ENCODE measurements at regions not wholly inside any gene's neighbourhood (a gene's known extent, or its start where the extent isn't known, plus 50 kb on each side); places are given as distances from the start of the nearest gene placed in this dataset.

DNA sequence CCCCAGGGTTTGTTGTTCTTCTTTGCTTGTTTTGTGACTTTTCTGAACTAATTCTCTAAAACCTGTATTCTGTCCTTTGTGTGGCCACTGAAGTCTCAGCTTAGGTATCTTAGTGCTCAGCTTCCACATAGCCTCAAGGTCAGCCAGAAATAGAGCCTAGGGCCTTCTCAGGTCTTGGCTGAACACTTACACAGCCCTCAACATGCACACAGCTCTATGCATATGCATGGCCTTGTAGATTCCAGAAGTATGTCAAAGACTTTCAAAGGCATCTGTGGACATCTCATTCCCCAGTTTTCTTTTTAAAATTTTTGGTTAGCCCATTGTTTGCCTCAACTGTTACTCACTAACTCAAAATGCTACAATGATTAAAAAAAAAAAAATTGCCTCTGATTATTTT lies 99.9 kb upstream of the GRIA1 start:
- intact Hi-C loops (cut with micrococcal nuclease), result no loop called here
- no TSS peak for BruUV-seq (replicated peaks)
- DNase-seq (ENCODE audit: low read depth, low spot score) (no peak), ATAC-seq (no peak)
- Histone ChIP-seq H3K4me2 (ENCODE audit: low read length) (no peak overlapping the region), H4K20me1 (ENCODE audit: insufficient read depth) (no peaks in the 10 kb centered on the region), H3K9me3 (ENCODE audit: control insufficient read depth in 1 of 2, insufficient read depth in 1 of 2, low read depth in 1 of 2, low read length in 2 of 2) (no peaks in the 10 kb centered on the region), H3K9ac (ENCODE audit: low read length) (no peak overlapping the region), H2AFZ (ENCODE audit: low read depth, low read length, poor library complexity, severe bottlenecking) (no peak overlapping the region), H3K79me2 (ENCODE audit: insufficient read depth, low read length) (no peaks in the 10 kb centered on the region), H3K27ac (ENCODE audit: low read depth, low read length) (no peak overlapping the region), H3K9me2 (ENCODE audit: insufficient read depth) (no peaks in the 10 kb centered on the region), H3K4me1 (ENCODE audit: control insufficient read depth in 1 of 2, insufficient read depth in 2 of 2, low read length in 2 of 2) (no peaks in the 10 kb centered on the region), H3K27me3 (ENCODE audit: insufficient read depth, low read length) (no peaks in the 10 kb centered on the region), H3K36me3 (ENCODE audit: control insufficient read depth in 1 of 2, insufficient read depth in 2 of 2, low read length in 2 of 2) (no peaks in the 10 kb centered on the region), H3K4me3 (replicated peaks in 1 of 2; ENCODE audit: low read depth in 1 of 2, low read length in 2 of 2) (no peak overlapping the region)
- CTCF ChIA-PET, result no interaction called here
- RAD21 ChIA-PET (ENCODE audit: low non-redundant PET in 1 of 2, low total read pairs in 2 of 2, uncharacterized antibody in 2 of 2, unreplicated experiment in 2 of 2), result no interaction called here
- POLR2A ChIA-PET, result no interaction called here
- no peak for TF ChIP-seq SIN3A (IDR thresholded peaks at IDR 0.05; ENCODE audit: low read depth)
- no peak for TF ChIP-seq FOSL1 (IDR thresholded peaks at IDR 0.05; ENCODE audit: low read depth)
- TF ChIP-seq CBX3 (IDR thresholded peaks at IDR 0.05; ENCODE audit: low read depth), result no peak
- TF ChIP-seq ZNF274 (IDR thresholded peaks at IDR 0.05; ENCODE audit: low read depth, low read length), result no peak
- TF ChIP-seq, protein P1, sequence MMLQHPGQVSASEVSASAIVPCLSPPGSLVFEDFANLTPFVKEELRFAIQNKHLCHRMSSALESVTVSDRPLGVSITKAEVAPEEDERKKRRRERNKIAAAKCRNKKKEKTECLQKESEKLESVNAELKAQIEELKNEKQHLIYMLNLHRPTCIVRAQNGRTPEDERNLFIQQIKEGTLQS (IDR thresholded peaks at IDR 0.05), result no peak
- TF ChIP-seq POLR2A (IDR thresholded peaks at IDR 0.05; ENCODE audit: borderline replicate concordance, extremely low read depth, insufficient read depth, insufficient read length), result no peak
- no peak for TF ChIP-seq SP1 (IDR thresholded peaks at IDR 0.05; ENCODE audit: low read depth)
- TF ChIP-seq, protein P2, sequence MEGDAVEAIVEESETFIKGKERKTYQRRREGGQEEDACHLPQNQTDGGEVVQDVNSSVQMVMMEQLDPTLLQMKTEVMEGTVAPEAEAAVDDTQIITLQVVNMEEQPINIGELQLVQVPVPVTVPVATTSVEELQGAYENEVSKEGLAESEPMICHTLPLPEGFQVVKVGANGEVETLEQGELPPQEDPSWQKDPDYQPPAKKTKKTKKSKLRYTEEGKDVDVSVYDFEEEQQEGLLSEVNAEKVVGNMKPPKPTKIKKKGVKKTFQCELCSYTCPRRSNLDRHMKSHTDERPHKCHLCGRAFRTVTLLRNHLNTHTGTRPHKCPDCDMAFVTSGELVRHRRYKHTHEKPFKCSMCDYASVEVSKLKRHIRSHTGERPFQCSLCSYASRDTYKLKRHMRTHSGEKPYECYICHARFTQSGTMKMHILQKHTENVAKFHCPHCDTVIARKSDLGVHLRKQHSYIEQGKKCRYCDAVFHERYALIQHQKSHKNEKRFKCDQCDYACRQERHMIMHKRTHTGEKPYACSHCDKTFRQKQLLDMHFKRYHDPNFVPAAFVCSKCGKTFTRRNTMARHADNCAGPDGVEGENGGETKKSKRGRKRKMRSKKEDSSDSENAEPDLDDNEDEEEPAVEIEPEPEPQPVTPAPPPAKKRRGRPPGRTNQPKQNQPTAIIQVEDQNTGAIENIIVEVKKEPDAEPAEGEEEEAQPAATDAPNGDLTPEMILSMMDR (IDR thresholded peaks at IDR 0.05 in 2 of 3, conservative IDR thresholded peaks at IDR 0.05 in 1 of 3; ENCODE audit: borderline replicate concordance in 1 of 3, insufficient read depth in 1 of 3, low read depth in 2 of 3, low read length in 2 of 3), result no peak
- no peak for TF ChIP-seq ELF1 (IDR thresholded peaks at IDR 0.05; ENCODE audit: borderline replicate concordance, low read depth)

DNA sequence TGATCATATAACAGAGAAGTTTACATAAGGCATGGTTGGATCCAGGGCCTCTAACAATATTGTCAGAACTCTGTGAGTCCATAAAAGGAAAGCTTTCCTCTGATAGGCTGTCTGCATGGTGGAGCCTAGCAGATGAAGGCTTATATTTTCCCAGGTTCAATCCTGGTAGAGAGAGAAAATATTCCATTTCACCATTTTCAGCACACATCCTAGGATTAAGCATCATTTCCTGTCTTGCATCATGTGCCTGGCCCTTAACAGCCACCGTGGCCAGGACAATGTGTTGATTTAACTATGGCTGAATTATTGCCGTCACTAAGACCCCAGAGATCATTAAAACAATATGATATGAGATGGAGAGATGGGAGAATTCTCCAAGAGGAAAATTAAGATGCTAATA lies 90.9 kb upstream of the GRIA1 start:
- H3K4me3 ChIP-seq (replicated peaks in 1 of 2; ENCODE audit: low read depth in 1 of 2, low read length in 2 of 2), result no peak overlapping the region
- H3K79me2 ChIP-seq (ENCODE audit: insufficient read depth, low read length), result no peaks in the 10 kb centered on the region
- no peak for DNase-seq (ENCODE audit: low read depth, low spot score)
- no peak for ATAC-seq
- no peaks in the 10 kb centered on the region for H3K4me1 ChIP-seq (ENCODE audit: control insufficient read depth in 1 of 2, insufficient read depth in 2 of 2, low read length in 2 of 2)
- H2AFZ ChIP-seq (ENCODE audit: low read depth, low read length, poor library complexity, severe bottlenecking), result no peak overlapping the region
- POLR2A ChIA-PET, result no interaction called here
- H3K9me3 ChIP-seq (ENCODE audit: control insufficient read depth in 1 of 2, insufficient read depth in 1 of 2, low read depth in 1 of 2, low read length in 2 of 2), result no peaks in the 10 kb centered on the region
- no peak overlapping the region for H3K4me2 ChIP-seq (ENCODE audit: low read length)
- no peaks in the 10 kb centered on the region for H3K9me2 ChIP-seq (ENCODE audit: insufficient read depth)
- intact Hi-C loops (cut with micrococcal nuclease), result no loop called here
- H4K20me1 ChIP-seq (ENCODE audit: insufficient read depth), result no peaks in the 10 kb centered on the region
- no peaks in the 10 kb centered on the region for H3K27me3 ChIP-seq (ENCODE audit: insufficient read depth, low read length)
- no TSS peak for BruUV-seq (replicated peaks)
- no peak overlapping the region for H3K27ac ChIP-seq (ENCODE audit: low read depth, low read length)
- H3K36me3 ChIP-seq (ENCODE audit: control insufficient read depth in 1 of 2, insufficient read depth in 2 of 2, low read length in 2 of 2), result no peaks in the 10 kb centered on the region
- RAD21 ChIA-PET (ENCODE audit: low non-redundant PET in 1 of 2, low total read pairs in 2 of 2, uncharacterized antibody in 2 of 2, unreplicated experiment in 2 of 2), result no interaction called here
- H3K9ac ChIP-seq (ENCODE audit: low read length), result no peak overlapping the region
- CTCF ChIA-PET, result no interaction called here
- no peak for TF ChIP-seq EGR1 (IDR thresholded peaks at IDR 0.05; ENCODE audit: low read depth)
- TF ChIP-seq, protein P2 (IDR thresholded peaks at IDR 0.05 in 2 of 3, conservative IDR thresholded peaks at IDR 0.05 in 1 of 3; ENCODE audit: borderline replicate concordance in 1 of 3, insufficient read depth in 1 of 3, low read depth in 2 of 3, low read length in 2 of 3), result no peak
- TF ChIP-seq YY1 (IDR thresholded peaks at IDR 0.05; ENCODE audit: extremely low read depth, insufficient replicate concordance, low read depth, low read length), result no peak
- no peak for TF ChIP-seq ZNF274 (IDR thresholded peaks at IDR 0.05; ENCODE audit: low read depth, low read length)
- no peak for TF ChIP-seq EZH2 (IDR thresholded peaks at IDR 0.05)
- TF ChIP-seq POLR2A (IDR thresholded peaks at IDR 0.05; ENCODE audit: borderline replicate concordance, extremely low read depth, insufficient read depth, insufficient read length), result no peak
- no peak for TF ChIP-seq ELF1 (IDR thresholded peaks at IDR 0.05; ENCODE audit: borderline replicate concordance, low read depth)
